ENCODE measurements at regions not wholly inside any gene's neighbourhood (a gene's known extent, or its start where the extent isn't known, plus 50 kb on each side); places are given as distances from the start of the nearest gene placed in this dataset.

DNA sequence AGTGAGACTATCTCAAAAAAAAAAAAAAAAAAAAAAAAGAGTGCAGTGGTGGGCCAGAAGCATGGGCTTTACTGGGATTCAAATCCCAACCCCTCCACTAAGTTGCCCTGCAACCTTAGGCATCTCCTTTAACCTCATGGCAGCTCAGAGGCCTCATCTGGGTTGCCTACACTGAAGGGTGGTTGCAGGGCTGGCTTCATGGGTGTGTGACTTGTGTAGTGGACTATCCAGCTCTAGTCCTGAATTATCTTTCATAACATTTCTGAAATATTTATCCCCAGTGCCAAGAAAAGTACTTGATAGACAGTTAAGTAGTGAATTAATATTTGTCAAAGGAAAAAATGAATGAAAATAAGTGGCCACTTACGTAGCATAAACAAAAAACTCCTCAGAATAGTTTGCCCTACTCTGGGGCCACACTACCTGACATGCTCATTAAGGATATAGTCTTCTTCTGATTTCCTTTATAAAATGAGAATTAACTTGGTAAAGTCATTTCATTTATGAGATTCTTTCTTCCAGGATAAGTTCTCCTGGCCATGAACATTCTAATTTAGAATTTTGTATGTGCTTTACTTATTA is 116.0 kb upstream of the SYT13 start:
- in situ Hi-C loops (cut with MboI; ENCODE audit: low sequenced_read_pairs, unreplicated experiment): no loop called here
- TF ChIP-seq CTCF (IDR thresholded peaks at IDR 0.05; ENCODE audit: borderline replicate concordance, control extremely low read depth, extremely low read depth, insufficient read depth, missing control alignments): no peak
- DNase-seq (ENCODE audit: low spot score): no peak

DNA sequence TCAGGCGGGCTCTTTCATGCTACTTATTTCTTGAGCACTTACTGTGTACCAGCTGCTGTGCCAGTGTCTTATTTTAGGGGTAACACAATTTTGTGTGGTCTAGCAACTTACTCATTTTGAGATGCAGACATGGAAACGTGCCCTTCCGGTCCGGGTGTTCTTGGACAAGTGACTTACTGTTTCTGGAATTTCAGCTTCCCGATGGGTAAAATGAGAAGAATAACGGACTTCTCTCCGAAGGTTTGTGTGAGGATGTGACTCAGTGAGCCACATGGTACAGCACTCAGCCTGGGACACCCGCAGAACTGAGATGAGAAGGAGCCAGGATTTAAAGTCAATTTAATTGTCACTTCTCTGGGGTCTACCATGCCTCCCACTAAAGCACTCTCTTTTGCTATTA is 114.5 kb upstream of the SYT13 start:
- in situ Hi-C loops (cut with MboI; ENCODE audit: low sequenced_read_pairs, unreplicated experiment): no loop called here
- no peak for TF ChIP-seq CTCF (IDR thresholded peaks at IDR 0.05; ENCODE audit: borderline replicate concordance, control extremely low read depth, extremely low read depth, insufficient read depth, missing control alignments)
- no peak for DNase-seq (ENCODE audit: low spot score)

GRCh38 chr11:45399166-45399565 is 113.0 kb upstream of the SYT13 start:
- in situ Hi-C loops (cut with MboI; ENCODE audit: low sequenced_read_pairs, unreplicated experiment): no loop called here
- DNase-seq (ENCODE audit: low spot score): no peak
- TF ChIP-seq CTCF (IDR thresholded peaks at IDR 0.05; ENCODE audit: borderline replicate concordance, control extremely low read depth, extremely low read depth, insufficient read depth, missing control alignments): no peak

DNA sequence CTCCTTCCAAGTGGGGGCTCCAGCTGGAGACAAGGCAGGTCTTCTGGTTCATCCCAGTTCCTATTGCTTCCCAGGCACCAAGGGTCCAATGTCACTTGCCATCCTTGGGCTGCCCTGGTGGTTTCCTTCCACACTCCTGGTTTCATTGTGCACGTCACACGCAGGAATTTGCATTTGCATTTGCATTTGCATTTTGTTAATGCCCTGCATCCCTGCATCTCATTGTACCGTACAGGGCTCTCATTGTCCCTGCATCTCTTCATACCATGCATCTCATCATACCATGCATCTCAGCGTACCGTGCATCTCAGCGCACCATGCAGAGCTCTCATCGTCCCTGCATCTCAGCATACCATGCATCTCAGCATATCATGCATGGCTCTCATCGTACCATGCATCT is 112.2 kb upstream of the SYT13 start:
- DNase-seq (ENCODE audit: low spot score): no peak
- in situ Hi-C loops (cut with MboI; ENCODE audit: low sequenced_read_pairs, unreplicated experiment): no loop called here
- no peak for TF ChIP-seq CTCF (IDR thresholded peaks at IDR 0.05; ENCODE audit: borderline replicate concordance, control extremely low read depth, extremely low read depth, insufficient read depth, missing control alignments)

- in situ Hi-C loops (cut with MboI; ENCODE audit: low sequenced_read_pairs, unreplicated experiment): no loop called here
- DNase-seq (ENCODE audit: low spot score): no peak
- no peak for TF ChIP-seq CTCF (IDR thresholded peaks at IDR 0.05; ENCODE audit: borderline replicate concordance, control extremely low read depth, extremely low read depth, insufficient read depth, missing control alignments)
These were observed 110.3 kb upstream of the SYT13 start for GRCh38 chr11:45396394-45396793.

- TF ChIP-seq CTCF (IDR thresholded peaks at IDR 0.05; ENCODE audit: borderline replicate concordance, control extremely low read depth, extremely low read depth, insufficient read depth, missing control alignments): no peak
- in situ Hi-C loops (cut with MboI; ENCODE audit: low sequenced_read_pairs, unreplicated experiment): no loop called here
- DNase-seq (ENCODE audit: low spot score): no peak
These were observed 109.8 kb upstream of the SYT13 start for GRCh38 chr11:45395947-45396346.

DNA sequence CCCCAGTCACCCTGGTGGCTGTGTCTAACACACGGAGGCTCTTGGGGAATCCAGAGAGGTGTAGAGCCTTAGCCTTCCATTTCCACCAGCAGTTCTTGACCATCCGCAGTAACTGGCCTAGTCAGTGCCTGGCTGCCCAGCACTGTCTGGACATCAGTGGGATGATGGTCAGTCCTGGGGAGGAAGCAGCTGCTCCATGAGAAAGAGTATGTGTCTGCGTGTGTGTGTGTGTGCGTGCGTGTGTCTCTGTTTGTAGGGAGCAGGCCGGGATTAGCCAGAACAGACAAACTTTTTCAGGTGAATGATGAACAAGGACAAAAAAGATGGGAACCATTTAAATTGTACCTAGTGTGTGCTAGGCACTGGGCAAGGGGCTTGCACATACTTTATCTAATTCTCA is 109.3 kb upstream of the SYT13 start:
- in situ Hi-C loops (cut with MboI; ENCODE audit: low sequenced_read_pairs, unreplicated experiment): no loop called here
- DNase-seq (ENCODE audit: low spot score): no peak
- no peak for TF ChIP-seq CTCF (IDR thresholded peaks at IDR 0.05; ENCODE audit: borderline replicate concordance, control extremely low read depth, extremely low read depth, insufficient read depth, missing control alignments)

Measured in GM13976 (cell line).